ENCODE measurements at regions not wholly inside any gene's neighbourhood (a gene's known extent, or its start where the extent isn't known, plus 50 kb on each side); places are given as distances from the start of the nearest gene placed in this dataset.

- no peak for DNase-seq
- intact Hi-C loops (cut with DNase I): no loop called here
- Histone ChIP-seq H3K9me3 (no peaks in the 10 kb centered on the region), H3K4me1 (no peaks in the 10 kb centered on the region), H3K4me3 (no peak overlapping the region), H3K36me3 (replicated peaks in 1 of 2; ENCODE audit: insufficient read depth in 1 of 2, low read depth in 2 of 2) (no peaks in the 10 kb centered on the region), H3K27me3 (no peaks in the 10 kb centered on the region), H3K27ac (no peak overlapping the region)
- ATAC-seq: no peak
- TF ChIP-seq CTCF (IDR thresholded peaks at IDR 0.05) (no peak), POLR2A (IDR thresholded peaks at IDR 0.05) (no peak)
- WGBS, 2 donors: 91 to 100% methylated on average over 3 of the region's 3 CpGs
Observed at GRCh38 chr2:128543036-128543435, 224.4 kb upstream of the HS6ST1 start.

GRCh38 chr2:128543646-128544045 is 225.0 kb upstream of the HS6ST1 start:
- H3K27ac ChIP-seq: no peak overlapping the region
- no peaks in the 10 kb centered on the region for H3K9me3 ChIP-seq
- no peaks in the 10 kb centered on the region for H3K36me3 ChIP-seq (replicated peaks in 1 of 2; ENCODE audit: insufficient read depth in 1 of 2, low read depth in 2 of 2)
- 83 to 92% methylated on average over 10 of the region's 10 CpGs for WGBS, 2 donors
- no peaks in the 10 kb centered on the region for H3K4me1 ChIP-seq
- intact Hi-C loops (cut with DNase I): no loop called here
- ATAC-seq (no peak), DNase-seq (no peak)
- TF ChIP-seq CTCF (IDR thresholded peaks at IDR 0.05): no peak
- no peak overlapping the region for H3K4me3 ChIP-seq
- no peaks in the 10 kb centered on the region for H3K27me3 ChIP-seq

- Histone ChIP-seq H3K4me3 (no peak overlapping the region), H3K36me3 (replicated peaks in 1 of 2; ENCODE audit: insufficient read depth in 1 of 2, low read depth in 2 of 2) (no peaks in the 10 kb centered on the region), H3K4me1 (no peaks in the 10 kb centered on the region), H3K9me3 (no peaks in the 10 kb centered on the region), H3K27me3 (no peaks in the 10 kb centered on the region), H3K27ac (no peak overlapping the region)
- ATAC-seq (no peak), DNase-seq (no peak)
- intact Hi-C loops (cut with DNase I): no loop called here
- 77 to 92% methylated on average over 15 to 16 of the region's 16 CpGs for WGBS, 2 donors
- TF ChIP-seq CTCF (IDR thresholded peaks at IDR 0.05) (no peak), POLR2A (IDR thresholded peaks at IDR 0.05) (no peak)
Observed at GRCh38 chr2:128544321-128545037, 225.8 kb upstream of the HS6ST1 start.

- Histone ChIP-seq H3K27me3 (no peaks in the 10 kb centered on the region), H3K4me1 (no peaks in the 10 kb centered on the region), H3K4me3 (no peak overlapping the region), H3K27ac (no peak overlapping the region), H3K36me3 (replicated peaks in 1 of 2; ENCODE audit: insufficient read depth in 1 of 2, low read depth in 2 of 2) (no peaks in the 10 kb centered on the region), H3K9me3 (no peaks in the 10 kb centered on the region)
- 89 to 95% methylated on average over 5 of the region's 5 CpGs for WGBS, 2 donors
- ATAC-seq (no peak), DNase-seq (no peak)
- intact Hi-C loops (cut with DNase I): no loop called here
- TF ChIP-seq CTCF (IDR thresholded peaks at IDR 0.05) (no peak), POLR2A (IDR thresholded peaks at IDR 0.05) (no peak)
Observed at GRCh38 chr2:128545085-128545484, 226.4 kb upstream of the HS6ST1 start.

GRCh38 chr2:128545829-128546228 is 227.2 kb upstream of the HS6ST1 start:
- no peaks in the 10 kb centered on the region for H3K27me3 ChIP-seq
- 88 to 90% methylated on average over 7 of the region's 7 CpGs for WGBS, 2 donors
- intact Hi-C loops (cut with DNase I): no loop called here
- no peaks in the 10 kb centered on the region for H3K9me3 ChIP-seq
- H3K4me3 ChIP-seq: no peak overlapping the region
- no peaks in the 10 kb centered on the region for H3K36me3 ChIP-seq (replicated peaks in 1 of 2; ENCODE audit: insufficient read depth in 1 of 2, low read depth in 2 of 2)
- ATAC-seq (no peak), DNase-seq (no peak)
- TF ChIP-seq POLR2A (IDR thresholded peaks at IDR 0.05): no peak
- no peak for TF ChIP-seq CTCF (IDR thresholded peaks at IDR 0.05)
- H3K27ac ChIP-seq: no peak overlapping the region
- no peaks in the 10 kb centered on the region for H3K4me1 ChIP-seq
